Retinal pigment epithelial cell (primary cell): ENCODE measurements at regions not wholly inside any gene's neighbourhood (a gene's known extent, or its start where the extent isn't known, plus 50 kb on each side); places are given as distances from the start of the nearest gene placed in this dataset.
A peak's percentile ranks its signal among the peaks of the same experiment; 100 is the strongest.
"Not testable (repeated sequence)": the region's sequence is repeated elsewhere in the genome, so short reads cannot be mapped to it uniquely, and the experiment has no call there.

Experiments
- DNase-seq: peaks from one replicate; pipeline ENCODE4 v3.0.0-alpha.2; 2010; ENCODE audit warnings: low read depth
- H3K4me3 ChIP-seq: 2 replicates; pipeline ENCODE4 v1.5.1; 2011; ENCODE audit warnings: mild to moderate bottlenecking, low read length, control low read depth, moderate library complexity
- CTCF ChIP-seq: conservative IDR thresholded peaks from 2 replicates; pipeline ENCODE4 v1.5.1; 2011; ENCODE audit warnings: low read depth, low read length, control low read depth, inconsistent platforms

- DNase-seq, result no peak
- peak; percentile 24 for TF ChIP-seq CTCF
- no peak overlapping the region for H3K4me3 ChIP-seq
Measured at GRCh38 chr5:15286650-15287049, 213.3 kb upstream of the FBXL7 start.

DNA sequence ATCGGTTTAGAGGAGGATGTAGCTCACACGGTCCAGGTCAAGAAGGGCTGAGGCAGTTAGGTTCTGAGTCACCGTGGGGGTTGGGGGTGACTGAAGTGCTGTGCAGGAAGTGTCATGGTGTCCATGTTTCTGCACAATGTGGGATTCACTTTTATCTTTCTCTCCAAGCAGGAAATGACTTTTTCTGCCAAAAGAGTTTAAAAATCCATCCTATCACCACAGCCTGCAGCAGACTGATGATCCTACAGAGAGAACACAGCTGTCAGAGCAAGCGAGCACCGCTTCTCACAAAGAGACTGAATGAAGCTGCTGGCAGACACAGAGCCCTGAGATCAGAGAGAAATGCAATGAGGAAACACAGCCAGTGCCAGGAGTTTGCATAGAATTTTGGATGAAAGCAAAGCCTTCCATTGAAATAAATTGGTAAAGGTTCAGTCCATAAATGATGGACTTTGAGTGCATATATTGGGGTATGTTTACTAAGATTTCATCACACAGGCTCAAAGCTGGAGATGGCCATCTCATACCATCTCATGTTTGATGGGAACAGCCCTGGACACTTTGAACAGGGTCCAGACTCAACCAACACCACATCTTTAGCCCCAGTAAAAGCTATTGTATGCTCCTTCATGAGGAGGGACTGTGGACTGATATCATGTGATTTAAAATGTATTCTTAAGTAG is 213.9 kb upstream of the FBXL7 start:
- no peak for DNase-seq
- no peak overlapping the region for H3K4me3 ChIP-seq
- TF ChIP-seq CTCF, result no peak

DNA sequence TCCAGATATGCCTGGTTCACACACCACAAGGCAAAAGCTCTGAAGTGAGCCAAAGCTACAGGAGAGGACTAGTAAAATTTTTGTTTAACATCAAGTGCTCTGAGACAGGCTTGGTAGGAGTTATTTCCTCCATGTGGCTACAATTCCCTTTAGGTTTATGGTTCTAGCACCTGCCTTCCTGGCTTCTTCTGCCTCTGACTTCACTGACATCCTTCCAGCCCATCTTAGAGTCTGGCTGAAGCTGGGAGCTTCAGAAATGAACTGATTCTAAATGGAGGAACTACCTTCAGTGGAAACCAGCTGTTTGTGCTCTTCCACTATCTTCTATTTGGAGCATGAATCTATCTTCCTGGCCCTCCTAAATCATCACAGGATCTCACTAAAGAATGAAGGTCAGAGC is 215.3 kb upstream of the FBXL7 start:
- no peak for TF ChIP-seq CTCF
- DNase-seq, result no peak
- no peak overlapping the region for H3K4me3 ChIP-seq

GRCh38 chr5:15283076-15283475 is 216.9 kb upstream of the FBXL7 start:
- DNase-seq, result no peak
- H3K4me3 ChIP-seq, result no peak overlapping the region
- no peak for TF ChIP-seq CTCF

DNA sequence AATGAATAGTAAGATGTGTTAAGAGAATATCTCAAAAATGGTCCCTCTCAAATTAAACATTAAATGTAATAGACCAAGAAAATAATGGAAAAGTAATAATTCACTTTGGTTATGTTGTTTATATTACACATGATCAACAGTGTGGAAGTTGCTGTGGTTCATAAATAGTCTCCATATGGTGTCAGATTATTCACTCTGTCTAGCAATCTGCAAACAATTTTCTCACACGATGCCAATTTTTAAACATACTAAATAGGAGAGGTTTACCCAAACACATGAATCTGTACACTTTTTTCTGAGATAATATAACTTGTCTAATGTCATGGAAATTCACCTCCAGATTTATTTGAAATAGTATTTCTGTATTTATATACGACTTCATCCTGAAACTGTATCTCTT is 217.4 kb upstream of the FBXL7 start:
- no peak for DNase-seq
- TF ChIP-seq CTCF, result no peak
- no peak overlapping the region for H3K4me3 ChIP-seq

GRCh38 chr5:15271596-15271995 is 228.4 kb upstream of the FBXL7 start:
- not testable (repeated sequence) for H3K4me3 ChIP-seq, DNase-seq

GRCh38 chr5:15267966-15268365 is 232.0 kb upstream of the FBXL7 start:
- no peak overlapping the region for H3K4me3 ChIP-seq
- no peak for TF ChIP-seq CTCF
- DNase-seq, result no peak

- H3K4me3 ChIP-seq, result no peak overlapping the region
- no peak for TF ChIP-seq CTCF
- DNase-seq, result no peak
Measured at GRCh38 chr5:15266841-15267240, 233.1 kb upstream of the FBXL7 start.
